K562 (cell line): ENCODE measurements at regions not wholly inside any gene's neighbourhood (a gene's known extent, or its start where the extent isn't known, plus 50 kb on each side); places are given as distances from the start of the nearest gene placed in this dataset.
A peak's percentile ranks its signal among the peaks of the same experiment; 100 is the strongest.

Source experiments
- ATAC-seq: fragments of 200-7000 bp; cut with Tn5 transposase; 3 replicates; pipeline ENCODE4 v1.9.1; 2020; ENCODE audit warnings: moderate library complexity
- BruUV-seq: library from RNA; stranded (reverse); fragments of 400-500 nt; replicated peaks from 2 replicates; lab custom pipeline; 2021; lab: Mats Ljungman, UMichigan
- CTCF ChIA-PET: fragments of 300-600 bp; formaldehyde crosslinking; extraction: SDS; loops from one replicate; lab custom pipeline; 2021; ENCODE audit warnings: low intra/inter-chr PET ratio; lab: Yijun Ruan, JAX
- POLR2A ChIA-PET: fragments of 300-600, 350-650 bp; sonication (Branson Sonifier 250); formaldehyde crosslinking; extraction: SDS; loops from one replicate; lab custom pipeline; 2021; ENCODE audit warnings: antibody characterized with exemption, inconsistent platforms; lab: Yijun Ruan, JAX
- DNase-seq, 4 experiments: peaks; one replicate each; pipeline versions ENCODE4 v3.0.0 to v3.0.0-alpha.2; 2011 to 2018; ENCODE audit warnings: low spot score in 3 of 4, mixed read lengths in 3 of 4; ENCODE audit errors: extremely low read depth in 1 of 4
- FAIRE-seq: peaks from 2 replicates; lab custom pipeline; 2011; peaks lifted over from hg19 to GRCh38; lab: Jason Lieb, UNC
- H2AFZ ChIP-seq: 2 replicates; pipeline ENCODE4 v1.6.0; 2011; ENCODE audit warnings: low read depth, low read length, control low read depth, inconsistent platforms
- H3K27ac ChIP-seq: fragments of 200-600 bp; 3 replicates; pipeline ENCODE4 v1.8.0; 2011; ENCODE audit warnings: low read depth, mild to moderate bottlenecking, control low read depth, inconsistent platforms, low read length, moderate library complexity, mixed read lengths; ENCODE audit errors: extremely low read depth
- H3K27me3 ChIP-seq, 2 experiments: fragments of 300-600 bp in 1 of 2; 2 replicates in 1 of 2; 3 replicates in 1 of 2; pipeline versions ENCODE4 v1.6.0 to v1.8.0; 2011; ENCODE audit warnings: inconsistent platforms in 2 of 2, low read length in 2 of 2, mild to moderate bottlenecking in 1 of 2, mixed read lengths in 1 of 2, moderate library complexity in 1 of 2; ENCODE audit not compliant: control insufficient read depth in 2 of 2, insufficient read depth in 2 of 2
- H3K36me3 ChIP-seq: fragments of 300-600 bp; 3 replicates; pipeline ENCODE4 v1.8.0; 2011; ENCODE audit warnings: mild to moderate bottlenecking, low read length, inconsistent platforms; ENCODE audit not compliant: control insufficient read depth, insufficient read depth
- H3K4me1 ChIP-seq, 2 experiments: fragments of 200-600 bp in 1 of 2; replicated peaks in 1 of 2; 2 replicates in 1 of 2; 3 replicates in 1 of 2; pipeline versions ENCODE4 v1.5.1 to v1.8.0; 2011; ENCODE audit warnings: inconsistent platforms in 2 of 2, low read length in 2 of 2, mild to moderate bottlenecking in 1 of 2, mixed read lengths in 1 of 2, moderate library complexity in 1 of 2; ENCODE audit not compliant: control insufficient read depth in 2 of 2, insufficient read depth in 2 of 2
- H3K4me2 ChIP-seq: 2 replicates; pipeline ENCODE4 v1.6.1; 2011; ENCODE audit warnings: low read length, control low read depth, inconsistent platforms, mixed read lengths; ENCODE audit not compliant: insufficient read depth
- H3K4me3 ChIP-seq: fragments of 200-600 bp; sonication (generic), shearing (Covaris generic); 2 replicates; pipeline ENCODE4 v1.5.1; 2016; ENCODE audit warnings: control low read depth, inconsistent platforms
- H3K79me2 ChIP-seq: fragments of 200-600 bp; 3 replicates; pipeline ENCODE4 v1.8.0; 2011; ENCODE audit warnings: low read length, inconsistent platforms; ENCODE audit not compliant: control insufficient read depth, insufficient read depth
- H3K9ac ChIP-seq, 2 experiments: 2 replicates each; pipeline versions ENCODE4 v1.6.0 to v1.6.1; 2011; ENCODE audit warnings: low read depth in 2 of 2, low read length in 2 of 2, control low read depth in 1 of 2, inconsistent platforms in 1 of 2, mild to moderate bottlenecking in 1 of 2, mixed read lengths in 1 of 2; ENCODE audit not compliant: insufficient read depth in 1 of 2
- H3K9me1 ChIP-seq: one replicate; pipeline ENCODE4 v1.6.0; 2011; ENCODE audit warnings: inconsistent platforms, mild to moderate bottlenecking, low read length, moderate library complexity; ENCODE audit not compliant: control insufficient read depth, insufficient read depth
- H3K9me3 ChIP-seq: replicated peaks from 2 replicates; pipeline ENCODE4 v1.5.1; 2011; ENCODE audit warnings: low read depth, low read length, inconsistent platforms; ENCODE audit not compliant: control insufficient read depth, insufficient read depth
- H4K20me1 ChIP-seq: replicated peaks from 2 replicates; pipeline ENCODE4 v1.6.1; 2011; ENCODE audit warnings: low read length, inconsistent platforms, mixed read lengths; ENCODE audit not compliant: control insufficient read depth, insufficient read depth
- CBFA2T3 ChIP-seq: fragments of 450-650 bp; IDR thresholded peaks from 2 replicates; pipeline ENCODE4 v1.6.1; 2017
- CREB3 ChIP-seq: fragments of 450-650 bp; conservative IDR thresholded peaks from 2 replicates; pipeline ENCODE4 v1.6.1; 2016; ENCODE audit warnings: missing genetic modification characterization, low read depth, mild to moderate bottlenecking, missing compliant biosample characterization, moderate library complexity
- DLX4 ChIP-seq: fragments of 250-450 bp; sonication (Bioruptor Pico); IDR thresholded peaks from 2 replicates; pipeline ENCODE4 v1.6.1; 2021; ENCODE audit warnings: mild to moderate bottlenecking
- E2F1 ChIP-seq: sonication (generic); formaldehyde crosslinking; IDR thresholded peaks from 2 replicates; pipeline ENCODE4 v1.8.1; 2023; ENCODE audit warnings: mild to moderate bottlenecking, missing genetic modification reagents, moderate library complexity
- FIP1L1 ChIP-seq: fragments of 200-400 bp; formaldehyde crosslinking; IDR thresholded peaks from 2 replicates; pipeline ENCODE4 v1.6.1; 2018; ENCODE audit warnings: mild to moderate bottlenecking, low read depth, low read length; ENCODE audit not compliant: poor library complexity, severe bottlenecking
- MAZ ChIP-seq, 2 experiments: fragments of 450-650 bp in 1 of 2; sonication (generic) in 1 of 2; formaldehyde crosslinking; IDR thresholded peaks in 1 of 2; conservative IDR thresholded peaks in 1 of 2; 2 replicates each; pipeline versions ENCODE4 v1.4.0 to v1.5.0; 2020; ENCODE audit warnings: mild to moderate bottlenecking in 1 of 2, missing genetic modification reagents in 1 of 2
- NR0B1 ChIP-seq: fragments of 450-650 bp; IDR thresholded peaks from one replicate; pipeline ENCODE4 v1.6.1; 2018; ENCODE audit warnings: mild to moderate bottlenecking, moderate library complexity; ENCODE audit not compliant: partially characterized antibody
- PHB2 ChIP-seq: fragments of 450-650 bp; IDR thresholded peaks from 2 replicates; pipeline ENCODE4 v1.6.1; 2017; ENCODE audit warnings: low read depth
- PHF20 ChIP-seq: fragments of 450-650 bp; IDR thresholded peaks from 2 replicates; pipeline ENCODE4 v1.6.1; 2018; ENCODE audit not compliant: partially characterized antibody
- PRMT5 ChIP-seq: sonication (generic); formaldehyde crosslinking; IDR thresholded peaks from 2 replicates; pipeline ENCODE4 v1.5.0; 2020; ENCODE audit warnings: missing genetic modification reagents
- STAG1 ChIP-seq: sonication (generic); formaldehyde crosslinking; IDR thresholded peaks from 2 replicates; pipeline ENCODE4 v1.5.0; 2020; ENCODE audit warnings: missing genetic modification reagents, borderline replicate concordance
- ZNF644 ChIP-seq: fragments of 200-800 bp; sonication (Bioruptor generic); IDR thresholded peaks from 2 replicates; pipeline ENCODE4 v1.6.1; 2016; ENCODE audit warnings: low read depth, missing genetic modification characterization, missing compliant biosample characterization
- WGBS: fragments of 100-300 bp; shearing (Covaris generic); methylation state at CpG from one replicate; pipeline ENCODE4 v1.1.6; 2016; ENCODE audit warnings: low coverage, mixed read lengths; ENCODE audit not compliant: insufficient coverage; ENCODE audit errors: missing lambda C conversion rate; 5-methylcytosine and 5-hydroxymethylcytosine counted together
- in situ Hi-C: fragments of 300-500 bp; cut with MboI; formaldehyde crosslinking; loops from 4 replicates; pipeline ENCODE4 v1.15.0; 2018; ENCODE audit warnings: inconsistent platforms, mixed read lengths
- intact Hi-C: fragments of 100-400 bp; cut with micrococcal nuclease; formaldehyde crosslinking; loops from 2 replicates; pipeline ENCODE4 v1.14.2; 2022
- TF ChIP-seq, protein P1 (sequence below): fragments of 250-450 bp; sonication (Bioruptor Pico); IDR thresholded peaks from 2 replicates; pipeline ENCODE4 v1.4.0; 2020
- TF ChIP-seq, protein P2 (sequence below), 2 experiments: fragments of 450-650 bp; conservative IDR thresholded peaks; 2 replicates each; pipeline ENCODE4 v1.6.1; 2017; ENCODE audit warnings: mild to moderate bottlenecking in 2 of 2, moderate library complexity in 2 of 2

DNA sequence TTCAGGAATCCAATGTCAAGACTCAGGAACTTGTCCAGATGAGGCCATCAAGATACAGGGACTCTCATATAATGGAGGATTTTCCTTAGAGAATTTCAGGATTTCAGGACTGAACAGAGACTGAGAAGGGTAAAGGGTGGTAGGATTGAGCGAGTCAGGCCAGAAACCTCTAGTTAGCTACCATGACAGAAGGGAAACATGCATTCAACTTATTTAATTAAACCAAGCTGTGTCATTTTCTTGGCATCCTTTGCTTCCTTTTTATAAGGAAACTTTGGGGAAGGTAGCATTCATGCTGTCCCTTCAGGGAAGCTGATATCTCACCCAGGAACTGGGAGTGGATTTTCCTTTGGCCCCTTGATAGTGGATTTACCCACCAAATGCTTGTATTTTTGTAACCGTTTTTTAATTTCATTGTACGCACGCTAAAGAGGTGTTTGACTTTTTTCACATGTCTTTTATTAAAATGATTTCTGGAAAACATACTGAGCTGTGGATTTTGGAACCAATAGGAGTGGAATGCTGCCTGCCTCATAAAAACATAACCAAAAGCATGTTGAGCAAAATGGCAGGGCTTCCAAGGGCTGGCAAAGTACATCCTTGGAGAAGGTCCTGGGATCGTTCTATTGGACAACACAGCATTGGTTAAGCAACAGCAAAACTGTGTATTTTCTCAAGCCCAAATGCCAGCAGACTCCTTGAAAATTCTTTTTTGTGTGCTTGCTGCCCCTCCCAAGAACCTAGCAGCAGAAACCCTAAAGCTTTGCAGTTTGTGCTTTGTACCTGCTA is 104.5 kb downstream of the CXCL12 start:
- no peak overlapping the region for H3K9ac ChIP-seq
- H3K4me3 ChIP-seq: no peak overlapping the region
- CTCF ChIA-PET: no interaction called here
- FAIRE-seq (no peak), ATAC-seq (no peak), DNase-seq (no peak)
- peaks cover 0 to 5% of the 10 kb centered on the region in 2 experiments; a peak in 1 of 5 replicates for H3K27me3 ChIP-seq
- 6% methylated on average over 5 of the region's 5 CpGs for WGBS
- POLR2A ChIA-PET: interaction anchor here (0.7 kb wide), 1 partner anchor 16 kb away, joined by 3 read pairs; no protein-coding TSS in a partner anchor
- intact Hi-C loops: no loop called here
- H3K4me2 ChIP-seq: no peak overlapping the region
- BruUV-seq: no TSS peak
- H3K9me3 ChIP-seq: no peaks in the 10 kb centered on the region
- no peaks in the 10 kb centered on the region for H3K79me2 ChIP-seq
- 0 out of 2 replicates have a peak overlapping the region, but pooled peaks have one; percentile 40 for H2AFZ ChIP-seq
- H3K9me1 ChIP-seq: no peaks in the 10 kb centered on the region
- in situ Hi-C loops: no loop called here
- peaks cover 3 to 5% of the 10 kb centered on the region in 2 experiments; a peak in 2 of 5 replicates for H3K4me1 ChIP-seq
- no peak overlapping the region for H3K27ac ChIP-seq
- H3K36me3 ChIP-seq: no peaks in the 10 kb centered on the region
- no peaks in the 10 kb centered on the region for H4K20me1 ChIP-seq
- TF ChIP-seq, protein P1, sequence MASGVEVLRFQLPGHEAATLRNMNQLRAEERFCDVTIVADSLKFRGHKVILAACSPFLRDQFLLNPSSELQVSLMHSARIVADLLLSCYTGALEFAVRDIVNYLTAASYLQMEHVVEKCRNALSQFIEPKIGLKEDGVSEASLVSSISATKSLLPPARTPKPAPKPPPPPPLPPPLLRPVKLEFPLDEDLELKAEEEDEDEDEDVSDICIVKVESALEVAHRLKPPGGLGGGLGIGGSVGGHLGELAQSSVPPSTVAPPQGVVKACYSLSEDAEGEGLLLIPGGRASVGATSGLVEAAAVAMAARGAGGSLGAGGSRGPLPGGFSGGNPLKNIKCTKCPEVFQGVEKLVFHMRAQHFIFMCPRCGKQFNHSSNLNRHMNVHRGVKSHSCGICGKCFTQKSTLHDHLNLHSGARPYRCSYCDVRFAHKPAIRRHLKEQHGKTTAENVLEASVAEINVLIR (CRISPR knock-in tag): no peak
- TF ChIP-seq MAZ (CRISPR knock-in tag; conservative IDR thresholded peaks at IDR 0.05 in 1 of 2, IDR thresholded peaks at IDR 0.05 in 1 of 2): no peak
- TF ChIP-seq STAG1 (CRISPR knock-in tag): no peak
- no peak for TF ChIP-seq PHF20
- no peak for TF ChIP-seq CBFA2T3
- TF ChIP-seq ZNF644 (tag): no peak
- TF ChIP-seq, protein P2, sequence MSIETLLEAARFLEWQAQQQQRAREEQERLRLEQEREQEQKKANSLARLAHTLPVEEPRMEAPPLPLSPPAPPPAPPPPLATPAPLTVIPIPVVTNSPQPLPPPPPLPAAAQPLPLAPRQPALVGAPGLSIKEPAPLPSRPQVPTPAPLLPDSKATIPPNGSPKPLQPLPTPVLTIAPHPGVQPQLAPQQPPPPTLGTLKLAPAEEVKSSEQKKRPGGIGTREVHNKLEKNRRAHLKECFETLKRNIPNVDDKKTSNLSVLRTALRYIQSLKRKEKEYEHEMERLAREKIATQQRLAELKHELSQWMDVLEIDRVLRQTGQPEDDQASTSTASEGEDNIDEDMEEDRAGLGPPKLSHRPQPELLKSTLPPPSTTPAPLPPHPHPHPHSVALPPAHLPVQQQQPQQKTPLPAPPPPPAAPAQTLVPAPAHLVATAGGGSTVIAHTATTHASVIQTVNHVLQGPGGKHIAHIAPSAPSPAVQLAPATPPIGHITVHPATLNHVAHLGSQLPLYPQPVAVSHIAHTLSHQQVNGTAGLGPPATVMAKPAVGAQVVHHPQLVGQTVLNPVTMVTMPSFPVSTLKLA (conservative IDR thresholded peaks at IDR 0.05): no peak
- TF ChIP-seq PRMT5: no peak
- TF ChIP-seq E2F1 (CRISPR knock-in tag): no peak
- no peak for TF ChIP-seq NR0B1
- no peak for TF ChIP-seq FIP1L1
- TF ChIP-seq DLX4 (CRISPR knock-in tag): no peak
- no peak for TF ChIP-seq CREB3
- no peak for TF ChIP-seq PHB2
